HepG2 (cell line): ENCODE measurements at regions not wholly inside any gene's neighbourhood (a gene's known extent, or its start where the extent isn't known, plus 50 kb on each side); places are given as distances from the start of the nearest gene placed in this dataset.

ENCODE experiments used
- AGO1 ChIP-seq: fragments of 200-400 bp; formaldehyde crosslinking; IDR thresholded peaks from 2 replicates; pipeline ENCODE4 v1.6.1; 2017; ENCODE audit warnings: mild to moderate bottlenecking, low read depth, low read length, moderate library complexity; ENCODE audit not compliant: poor library complexity, severe bottlenecking
- DNMT1 ChIP-seq: sonication (generic); formaldehyde crosslinking; IDR thresholded peaks from 2 replicates; pipeline ENCODE4 v1.5.1; 2020; ENCODE audit warnings: mild to moderate bottlenecking, missing genetic modification reagents
- ETV5 ChIP-seq: IDR thresholded peaks from 2 replicates; pipeline ENCODE4 v1.6.1; 2018; ENCODE audit warnings: missing biosample characterization, missing genetic modification reagents, inconsistent platforms, borderline replicate concordance
- GATA4 ChIP-seq: sonication (generic); IDR thresholded peaks from 2 replicates; pipeline ENCODE4 v1.6.1; 2016; ENCODE audit warnings: antibody characterized with exemption, low read depth, borderline replicate concordance
- GPN1 ChIP-seq: sonication (generic); formaldehyde crosslinking; IDR thresholded peaks from 2 replicates; pipeline ENCODE4 v1.5.1; 2020; ENCODE audit warnings: missing genetic modification reagents, borderline replicate concordance
- GTF3A ChIP-seq: sonication (generic); formaldehyde crosslinking; conservative IDR thresholded peaks from 2 replicates; pipeline ENCODE4 v1.4.0; 2020; ENCODE audit warnings: mild to moderate bottlenecking, missing genetic modification reagents
- KAT7 ChIP-seq: IDR thresholded peaks from 2 replicates; pipeline ENCODE4 v1.6.1; 2018; ENCODE audit warnings: borderline replicate concordance, missing compliant biosample characterization
- LCORL ChIP-seq, 2 experiments: fragments of 450-650 bp in 1 of 2; sonication (generic) in 1 of 2; formaldehyde crosslinking in 1 of 2; IDR thresholded peaks; 2 replicates each; pipeline versions ENCODE4 v1.5.0 to v1.6.1; 2017 to 2020; ENCODE audit warnings: antibody characterized with exemption in 1 of 2, missing genetic modification reagents in 1 of 2
- MBNL3 ChIP-seq: fragments of 250-450 bp; sonication (Bioruptor Pico); conservative IDR thresholded peaks from 2 replicates; pipeline ENCODE4 v1.8.0; 2022; ENCODE audit warnings: mild to moderate bottlenecking, inconsistent platforms
- MTA1 ChIP-seq: sonication (generic); formaldehyde crosslinking; IDR thresholded peaks from 2 replicates; pipeline ENCODE4 v1.4.0; 2020; ENCODE audit warnings: missing genetic modification reagents, mild to moderate bottlenecking, borderline replicate concordance
- PRPF4 ChIP-seq: fragments of 200-400 bp; formaldehyde crosslinking; IDR thresholded peaks from 2 replicates; pipeline ENCODE4 v1.6.1; 2016; ENCODE audit warnings: low read length, low read depth; ENCODE audit not compliant: poor library complexity, severe bottlenecking
- RAD51 ChIP-seq: fragments of 450-650 bp; IDR thresholded peaks from 2 replicates; pipeline ENCODE4 v1.6.1; 2016; ENCODE audit warnings: borderline replicate concordance
- SMYD3 ChIP-seq: sonication (generic); formaldehyde crosslinking; IDR thresholded peaks from 2 replicates; pipeline ENCODE4 v1.8.1; 2023; ENCODE audit warnings: mild to moderate bottlenecking, missing genetic modification reagents
- TAF15 ChIP-seq: fragments of 200-400 bp; formaldehyde crosslinking; IDR thresholded peaks from one replicate; pipeline ENCODE4 v1.6.1; 2018; ENCODE audit warnings: mild to moderate bottlenecking, low read depth, low read length; ENCODE audit not compliant: poor library complexity, severe bottlenecking
- YY1 ChIP-seq: IDR thresholded peaks from 2 replicates; pipeline ENCODE4 v1.6.1; 2011; ENCODE audit warnings: low read length, low read depth, moderate library complexity, mild to moderate bottlenecking; ENCODE audit not compliant: insufficient read depth, insufficient replicate concordance
- ZBTB46 ChIP-seq: sonication (generic); formaldehyde crosslinking; IDR thresholded peaks from 2 replicates; pipeline ENCODE4 v1.4.0; 2020; ENCODE audit warnings: mild to moderate bottlenecking, missing genetic modification reagents, borderline replicate concordance
- ZC3H13 ChIP-seq: sonication (generic); formaldehyde crosslinking; IDR thresholded peaks from 2 replicates; pipeline ENCODE4 v1.8.1; 2023; ENCODE audit warnings: mild to moderate bottlenecking, missing genetic modification reagents, moderate library complexity
- ZNF143 ChIP-seq: sonication (generic); formaldehyde crosslinking; IDR thresholded peaks from 2 replicates; pipeline ENCODE4 v1.4.0; 2020; ENCODE audit warnings: missing genetic modification reagents
- ZNF20 ChIP-seq: sonication (generic); formaldehyde crosslinking; IDR thresholded peaks from 2 replicates; pipeline ENCODE4 v1.4.0; 2020; ENCODE audit warnings: mild to moderate bottlenecking, moderate library complexity, missing genetic modification reagents
- ZNF431 ChIP-seq: sonication (generic); formaldehyde crosslinking; IDR thresholded peaks from 2 replicates; pipeline ENCODE4 v1.9.0; 2022; ENCODE audit warnings: missing genetic modification reagents, low read depth, mild to moderate bottlenecking, borderline replicate concordance
- ZNF512B ChIP-seq: sonication (generic); formaldehyde crosslinking; IDR thresholded peaks from 2 replicates; pipeline ENCODE4 v1.5.1; 2020; ENCODE audit warnings: missing genetic modification reagents, mild to moderate bottlenecking, borderline replicate concordance
- ZNF564 ChIP-seq: sonication (generic); formaldehyde crosslinking; IDR thresholded peaks from 2 replicates; pipeline ENCODE4 v1.8.1; 2023; ENCODE audit warnings: mild to moderate bottlenecking, missing genetic modification reagents
- ZSCAN22 ChIP-seq: sonication (generic); formaldehyde crosslinking; IDR thresholded peaks from 2 replicates; pipeline ENCODE4 v1.4.0; 2020; ENCODE audit warnings: mild to moderate bottlenecking, missing genetic modification reagents
- TF ChIP-seq, protein P1 (sequence below): sonication (generic); formaldehyde crosslinking; IDR thresholded peaks from 2 replicates; pipeline ENCODE4 v1.5.0; 2020; ENCODE audit warnings: missing genetic modification reagents

- TF ChIP-seq YY1: peak; percentile 77
- peak; percentile 12; the same call in 1 of the 2 replicates for TF ChIP-seq KAT7 (CRISPR knock-in tag)
- TF ChIP-seq ZNF512B (CRISPR knock-in tag): peak; percentile 87; the same call in 1 of the 2 replicates
- TF ChIP-seq ZSCAN22 (CRISPR knock-in tag): no peak; the same call in 1 of the 2 replicates
- TF ChIP-seq GTF3A (CRISPR knock-in tag): no peak
- no peak for TF ChIP-seq RAD51
- peak; percentile 71 for TF ChIP-seq ZNF143 (CRISPR knock-in tag)
- 0 out of 2 replicates have a peak, but pooled peaks have one; percentile 86 for TF ChIP-seq MBNL3 (CRISPR knock-in tag)
- no peak for TF ChIP-seq TAF15
- TF ChIP-seq ETV5 (CRISPR knock-in tag): peak; percentile 88
- TF ChIP-seq GPN1 (CRISPR knock-in tag): no peak
- 0 out of 2 replicates have a peak, but pooled peaks have one; percentile 85 for TF ChIP-seq DNMT1 (CRISPR knock-in tag)
- peak; percentile 59 for TF ChIP-seq AGO1
- TF ChIP-seq ZNF20 (CRISPR knock-in tag): no peak
- TF ChIP-seq, protein P1, sequence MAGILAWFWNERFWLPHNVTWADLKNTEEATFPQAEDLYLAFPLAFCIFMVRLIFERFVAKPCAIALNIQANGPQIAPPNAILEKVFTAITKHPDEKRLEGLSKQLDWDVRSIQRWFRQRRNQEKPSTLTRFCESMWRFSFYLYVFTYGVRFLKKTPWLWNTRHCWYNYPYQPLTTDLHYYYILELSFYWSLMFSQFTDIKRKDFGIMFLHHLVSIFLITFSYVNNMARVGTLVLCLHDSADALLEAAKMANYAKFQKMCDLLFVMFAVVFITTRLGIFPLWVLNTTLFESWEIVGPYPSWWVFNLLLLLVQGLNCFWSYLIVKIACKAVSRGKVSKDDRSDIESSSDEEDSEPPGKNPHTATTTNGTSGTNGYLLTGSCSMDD (CRISPR knock-in tag): peak; percentile 94
- peak; percentile 94; the same call in 1 of the 2 replicates for TF ChIP-seq ZNF431 (CRISPR knock-in tag)
- TF ChIP-seq LCORL (IDR thresholded peaks at IDR 0.05): no peak
- peak; percentile 93 for TF ChIP-seq LCORL (CRISPR knock-in tag; IDR thresholded peaks at IDR 0.05)
- TF ChIP-seq SMYD3 (CRISPR knock-in tag): peak; percentile 77; the same call in 1 of the 2 replicates
- no peak for TF ChIP-seq GATA4
- TF ChIP-seq ZBTB46 (CRISPR knock-in tag): no peak
- peak; percentile 99 for TF ChIP-seq MTA1
- peak; percentile 91 for TF ChIP-seq ZC3H13 (CRISPR knock-in tag)
- TF ChIP-seq PRPF4: no peak
- TF ChIP-seq ZNF564: peak; percentile 95
These were observed 256.9 kb upstream of the STARD13 start (continued) for GRCh38 chr13:33542309-33543088.
